Keratinocyte (primary cell): ENCODE measurements at regions not wholly inside any gene's neighbourhood (a gene's known extent, or its start where the extent isn't known, plus 50 kb on each side); places are given as distances from the start of the nearest gene placed in this dataset.
A peak's percentile ranks its signal among the peaks of the same experiment; 100 is the strongest.

Experiments used
- DNase-seq: peaks from one replicate; pipeline ENCODE4 v3.0.0-alpha.2; 2011; ENCODE audit warnings: low read depth, missing footprints, low spot score
- FAIRE-seq: peaks from 2 replicates; lab custom pipeline; 2011; peaks lifted over from hg19 to GRCh38; lab: Jason Lieb, UNC
- H2AFZ ChIP-seq: 2 replicates; pipeline ENCODE4 v1.6.0; 2012; ENCODE audit warnings: low read length, control low read depth, inconsistent platforms; ENCODE audit not compliant: control insufficient read depth
- H3K27ac ChIP-seq: 2 replicates; pipeline ENCODE4 v1.5.1; 2011; ENCODE audit warnings: low read length; ENCODE audit not compliant: control insufficient read depth, insufficient read depth
- H3K27me3 ChIP-seq: 3 replicates; pipeline ENCODE4 v1.6.0; 2011; ENCODE audit warnings: low read length; ENCODE audit not compliant: control insufficient read depth, insufficient read depth; ENCODE audit errors: extremely low read depth
- H3K36me3 ChIP-seq, 2 experiments: 2 replicates in 1 of 2; 3 replicates in 1 of 2; pipeline ENCODE4 v1.5.1; 2011; ENCODE audit warnings: low read length in 2 of 2, mild to moderate bottlenecking in 1 of 2; ENCODE audit not compliant: control insufficient read depth in 2 of 2, insufficient read depth in 2 of 2; ENCODE audit errors: extremely low read depth in 1 of 2
- H3K4me1 ChIP-seq: 3 replicates; pipeline ENCODE4 v1.5.1; 2011; ENCODE audit warnings: low read length; ENCODE audit not compliant: control insufficient read depth, insufficient read depth; ENCODE audit errors: extremely low read depth
- H3K4me2 ChIP-seq: 3 replicates; pipeline ENCODE4 v1.6.0; 2011; ENCODE audit warnings: low read depth, low read length; ENCODE audit not compliant: control insufficient read depth, insufficient read depth; ENCODE audit errors: extremely low read depth
- H3K4me3 ChIP-seq, 3 experiments: fragments of 200-600 bp in 1 of 3; sonication (generic) in 1 of 3; 2 replicates in 2 of 3; 3 replicates in 1 of 3; pipeline ENCODE4 v1.5.1; 2011 to 2016; ENCODE audit warnings: low read length in 3 of 3, mild to moderate bottlenecking in 3 of 3, control low read depth in 2 of 3, inconsistent platforms in 1 of 3, low read depth in 1 of 3, mixed read lengths in 1 of 3, mixed run types in 1 of 3, moderate library complexity in 1 of 3; ENCODE audit not compliant: control insufficient read depth in 2 of 3, insufficient read depth in 2 of 3; ENCODE audit errors: extremely low read depth in 1 of 3
- H3K79me2 ChIP-seq: 2 replicates; pipeline ENCODE4 v1.6.0; 2012; ENCODE audit warnings: low read length; ENCODE audit not compliant: control insufficient read depth, insufficient read depth
- H3K9ac ChIP-seq: 3 replicates; pipeline ENCODE4 v1.6.0; 2011; ENCODE audit warnings: low read length; ENCODE audit not compliant: control insufficient read depth, insufficient read depth; ENCODE audit errors: extremely low read depth
- H3K9me1 ChIP-seq: 3 replicates; pipeline ENCODE4 v1.6.0; 2011; ENCODE audit warnings: low read length; ENCODE audit not compliant: control insufficient read depth, insufficient read depth; ENCODE audit errors: extremely low read depth
- H3K9me3 ChIP-seq: 2 replicates; pipeline ENCODE4 v1.5.1; 2012; ENCODE audit warnings: low read depth, low read length; ENCODE audit not compliant: control insufficient read depth
- H4K20me1 ChIP-seq: 3 replicates; pipeline ENCODE4 v1.6.0; 2011; ENCODE audit warnings: low read length; ENCODE audit not compliant: control insufficient read depth, insufficient read depth; ENCODE audit errors: extremely low read depth
- CTCF ChIP-seq, 3 experiments: IDR thresholded peaks in 1 of 3; conservative IDR thresholded peaks in 1 of 3; optimal IDR thresholded peaks in 1 of 3; 2 replicates in 2 of 3; 3 replicates in 1 of 3; pipeline versions ENCODE3 to v1.5.1; 2011; ENCODE audit warnings: low read length in 3 of 3, mild to moderate bottlenecking in 3 of 3, moderate library complexity in 2 of 3, control low read depth in 1 of 3, inconsistent platforms in 1 of 3; ENCODE audit not compliant: insufficient read depth in 2 of 3; ENCODE audit errors: extremely low read depth in 1 of 3
- EZH2 ChIP-seq: IDR thresholded peaks from one replicate; pipeline ENCODE4 v1.6.1; 2012; ENCODE audit warnings: inconsistent platforms, mild to moderate bottlenecking, low read length, moderate library complexity
- dilution Hi-C: fragments of 300-500 bp; cut with MboI; formaldehyde crosslinking; loops from one replicate; pipeline ENCODE4 v1.7.0; 2020; ENCODE audit warnings: low sequenced_read_pairs; ENCODE audit not compliant: extremely low pct_ligation_motif_present

- no peaks in the 10 kb centered on the region for H3K36me3 ChIP-seq
- no peak overlapping the region for H3K4me3 ChIP-seq
- H3K9ac ChIP-seq = no peak overlapping the region
- H3K27ac ChIP-seq = no peak overlapping the region
- no peaks in the 10 kb centered on the region for H3K4me1 ChIP-seq
- no peaks in the 10 kb centered on the region for H3K79me2 ChIP-seq
- dilution Hi-C loops = no loop called here
- FAIRE-seq (no peak), DNase-seq (no peak)
- H2AFZ ChIP-seq = no peak overlapping the region
- no peak overlapping the region for H3K4me2 ChIP-seq
- no peak for TF ChIP-seq EZH2
- H4K20me1 ChIP-seq = no peaks in the 10 kb centered on the region
- no peaks in the 10 kb centered on the region for H3K9me1 ChIP-seq
- no peaks in the 10 kb centered on the region for H3K9me3 ChIP-seq
- H3K27me3 ChIP-seq = no peaks in the 10 kb centered on the region
Observed at GRCh38 chr9:78997296-78997695, 574.5 kb upstream of the TLE4 start.

GRCh38 chr9:79000230-79001002 is 571.3 kb upstream of the TLE4 start:
- no peak for FAIRE-seq
- TF ChIP-seq EZH2 (no peak), CTCF (optimal IDR thresholded peaks at IDR 0.05 in 1 of 3, IDR thresholded peaks at IDR 0.05 in 1 of 3, conservative IDR thresholded peaks at IDR 0.05 in 1 of 3; ENCODE audit: extremely low read depth in 1 of 3, insufficient read depth in 2 of 3, low read length in 3 of 3) (no peak)
- no peaks in the 10 kb centered on the region for H3K4me1 ChIP-seq
- no peak overlapping the region for H3K4me3 ChIP-seq
- no peaks in the 10 kb centered on the region for H3K27me3 ChIP-seq
- H3K9me3 ChIP-seq = no peaks in the 10 kb centered on the region
- dilution Hi-C loops = no loop called here
- H3K9me1 ChIP-seq = no peaks in the 10 kb centered on the region
- no peaks in the 10 kb centered on the region for H3K79me2 ChIP-seq
- H3K9ac ChIP-seq = no peak overlapping the region
- DNase-seq = no peak
- no peak overlapping the region for H3K4me2 ChIP-seq
- H3K27ac ChIP-seq = no peak overlapping the region
- H3K36me3 ChIP-seq = no peaks in the 10 kb centered on the region
- H2AFZ ChIP-seq = peak overlapping the region; percentile 39
- H4K20me1 ChIP-seq = no peaks in the 10 kb centered on the region

- DNase-seq (no peak), FAIRE-seq (no peak)
- Histone ChIP-seq H2AFZ (no peak overlapping the region), H3K79me2 (no peaks in the 10 kb centered on the region), H3K4me3 (no peak overlapping the region), H3K9me1 (no peaks in the 10 kb centered on the region), H3K27me3 (no peaks in the 10 kb centered on the region), H3K4me2 (no peak overlapping the region), H4K20me1 (no peaks in the 10 kb centered on the region), H3K4me1 (no peaks in the 10 kb centered on the region), H3K9ac (no peak overlapping the region), H3K36me3 (no peaks in the 10 kb centered on the region), H3K27ac (no peak overlapping the region), H3K9me3 (no peaks in the 10 kb centered on the region)
- dilution Hi-C loops = no loop called here
- TF ChIP-seq CTCF (optimal IDR thresholded peaks at IDR 0.05 in 1 of 3, IDR thresholded peaks at IDR 0.05 in 1 of 3, conservative IDR thresholded peaks at IDR 0.05 in 1 of 3; ENCODE audit: extremely low read depth in 1 of 3, insufficient read depth in 2 of 3, low read length in 3 of 3) (no peak), EZH2 (no peak)
Observed at GRCh38 chr9:79001012-79001411, 570.8 kb upstream of the TLE4 start.
